Hepatocyte (in vitro differentiated cells): ENCODE measurements at regions not wholly inside any gene's neighbourhood (a gene's known extent, or its start where the extent isn't known, plus 50 kb on each side); places are given as distances from the start of the nearest gene placed in this dataset.

Experiments used
- EZH2 ChIP-seq: fragments of 200-600 bp; sonication (generic); IDR thresholded peaks from 2 replicates; pipeline ENCODE4 v1.6.1; 2016; ENCODE audit warnings: antibody characterized with exemption, mild to moderate bottlenecking, borderline replicate concordance
- TF ChIP-seq, protein P1 (sequence below): fragments of 200-600 bp; sonication (generic); IDR thresholded peaks from 2 replicates; pipeline ENCODE4 v1.5.1; 2016; ENCODE audit warnings: antibody characterized with exemption, mild to moderate bottlenecking; ENCODE audit not compliant: poor library complexity

DNA sequence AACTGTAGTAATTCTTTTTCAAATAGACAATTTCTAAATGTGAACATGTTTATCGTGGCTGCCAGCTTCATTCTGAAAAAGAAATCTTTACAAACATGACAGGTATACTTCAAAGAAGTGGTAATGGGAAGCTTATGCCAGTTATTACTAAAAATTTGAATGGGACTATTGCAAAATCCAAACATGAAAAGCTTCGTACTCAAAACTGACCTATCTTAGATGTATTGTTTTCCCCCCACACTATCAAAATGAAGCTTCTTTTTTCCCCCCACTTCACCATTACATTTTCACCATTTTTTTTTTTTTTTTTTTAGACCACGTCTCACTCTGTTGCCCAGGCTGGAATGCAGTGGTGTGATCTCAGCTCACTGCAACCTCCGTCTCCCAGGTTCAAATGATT is 50.4 kb upstream of the SERTAD2 start:
- TF ChIP-seq, protein P1, sequence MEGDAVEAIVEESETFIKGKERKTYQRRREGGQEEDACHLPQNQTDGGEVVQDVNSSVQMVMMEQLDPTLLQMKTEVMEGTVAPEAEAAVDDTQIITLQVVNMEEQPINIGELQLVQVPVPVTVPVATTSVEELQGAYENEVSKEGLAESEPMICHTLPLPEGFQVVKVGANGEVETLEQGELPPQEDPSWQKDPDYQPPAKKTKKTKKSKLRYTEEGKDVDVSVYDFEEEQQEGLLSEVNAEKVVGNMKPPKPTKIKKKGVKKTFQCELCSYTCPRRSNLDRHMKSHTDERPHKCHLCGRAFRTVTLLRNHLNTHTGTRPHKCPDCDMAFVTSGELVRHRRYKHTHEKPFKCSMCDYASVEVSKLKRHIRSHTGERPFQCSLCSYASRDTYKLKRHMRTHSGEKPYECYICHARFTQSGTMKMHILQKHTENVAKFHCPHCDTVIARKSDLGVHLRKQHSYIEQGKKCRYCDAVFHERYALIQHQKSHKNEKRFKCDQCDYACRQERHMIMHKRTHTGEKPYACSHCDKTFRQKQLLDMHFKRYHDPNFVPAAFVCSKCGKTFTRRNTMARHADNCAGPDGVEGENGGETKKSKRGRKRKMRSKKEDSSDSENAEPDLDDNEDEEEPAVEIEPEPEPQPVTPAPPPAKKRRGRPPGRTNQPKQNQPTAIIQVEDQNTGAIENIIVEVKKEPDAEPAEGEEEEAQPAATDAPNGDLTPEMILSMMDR: no peak
- no peak for TF ChIP-seq EZH2
